Keratinocyte (primary cell): ENCODE measurements at regions not wholly inside any gene's neighbourhood (a gene's known extent, or its start where the extent isn't known, plus 50 kb on each side); places are given as distances from the start of the nearest gene placed in this dataset.

Source experiments
- DNase-seq: peaks from one replicate; pipeline ENCODE4 v3.0.0-alpha.2; 2011; ENCODE audit warnings: low read depth, missing footprints, low spot score
- FAIRE-seq: peaks from 2 replicates; lab custom pipeline; 2011; peaks lifted over from hg19 to GRCh38; lab: Jason Lieb, UNC
- H2AFZ ChIP-seq: 2 replicates; pipeline ENCODE4 v1.6.0; 2012; ENCODE audit warnings: low read length, control low read depth, inconsistent platforms; ENCODE audit not compliant: control insufficient read depth
- H3K27ac ChIP-seq: 2 replicates; pipeline ENCODE4 v1.5.1; 2011; ENCODE audit warnings: low read length; ENCODE audit not compliant: control insufficient read depth, insufficient read depth
- H3K27me3 ChIP-seq: 3 replicates; pipeline ENCODE4 v1.6.0; 2011; ENCODE audit warnings: low read length; ENCODE audit not compliant: control insufficient read depth, insufficient read depth; ENCODE audit errors: extremely low read depth
- H3K36me3 ChIP-seq, 2 experiments: 2 replicates in 1 of 2; 3 replicates in 1 of 2; pipeline ENCODE4 v1.5.1; 2011; ENCODE audit warnings: low read length in 2 of 2, mild to moderate bottlenecking in 1 of 2; ENCODE audit not compliant: control insufficient read depth in 2 of 2, insufficient read depth in 2 of 2; ENCODE audit errors: extremely low read depth in 1 of 2
- H3K4me1 ChIP-seq: 3 replicates; pipeline ENCODE4 v1.5.1; 2011; ENCODE audit warnings: low read length; ENCODE audit not compliant: control insufficient read depth, insufficient read depth; ENCODE audit errors: extremely low read depth
- H3K4me2 ChIP-seq: 3 replicates; pipeline ENCODE4 v1.6.0; 2011; ENCODE audit warnings: low read depth, low read length; ENCODE audit not compliant: control insufficient read depth, insufficient read depth; ENCODE audit errors: extremely low read depth
- H3K4me3 ChIP-seq, 3 experiments: fragments of 200-600 bp in 1 of 3; sonication (generic) in 1 of 3; 2 replicates in 2 of 3; 3 replicates in 1 of 3; pipeline ENCODE4 v1.5.1; 2011 to 2016; ENCODE audit warnings: low read length in 3 of 3, mild to moderate bottlenecking in 3 of 3, control low read depth in 2 of 3, inconsistent platforms in 1 of 3, low read depth in 1 of 3, mixed read lengths in 1 of 3, mixed run types in 1 of 3, moderate library complexity in 1 of 3; ENCODE audit not compliant: control insufficient read depth in 2 of 3, insufficient read depth in 2 of 3; ENCODE audit errors: extremely low read depth in 1 of 3
- H3K79me2 ChIP-seq: 2 replicates; pipeline ENCODE4 v1.6.0; 2012; ENCODE audit warnings: low read length; ENCODE audit not compliant: control insufficient read depth, insufficient read depth
- H3K9ac ChIP-seq: 3 replicates; pipeline ENCODE4 v1.6.0; 2011; ENCODE audit warnings: low read length; ENCODE audit not compliant: control insufficient read depth, insufficient read depth; ENCODE audit errors: extremely low read depth
- H3K9me1 ChIP-seq: 3 replicates; pipeline ENCODE4 v1.6.0; 2011; ENCODE audit warnings: low read length; ENCODE audit not compliant: control insufficient read depth, insufficient read depth; ENCODE audit errors: extremely low read depth
- H3K9me3 ChIP-seq: 2 replicates; pipeline ENCODE4 v1.5.1; 2012; ENCODE audit warnings: low read depth, low read length; ENCODE audit not compliant: control insufficient read depth
- H4K20me1 ChIP-seq: 3 replicates; pipeline ENCODE4 v1.6.0; 2011; ENCODE audit warnings: low read length; ENCODE audit not compliant: control insufficient read depth, insufficient read depth; ENCODE audit errors: extremely low read depth
- EZH2 ChIP-seq: IDR thresholded peaks from one replicate; pipeline ENCODE4 v1.6.1; 2012; ENCODE audit warnings: inconsistent platforms, mild to moderate bottlenecking, low read length, moderate library complexity
- dilution Hi-C: fragments of 300-500 bp; cut with MboI; formaldehyde crosslinking; loops from one replicate; pipeline ENCODE4 v1.7.0; 2020; ENCODE audit warnings: low sequenced_read_pairs; ENCODE audit not compliant: extremely low pct_ligation_motif_present
- TF ChIP-seq, protein P1 (sequence below), 3 experiments: IDR thresholded peaks in 1 of 3; conservative IDR thresholded peaks in 1 of 3; optimal IDR thresholded peaks in 1 of 3; 2 replicates in 2 of 3; 3 replicates in 1 of 3; pipeline versions ENCODE3 to v1.5.1; 2011; ENCODE audit warnings: low read length in 3 of 3, mild to moderate bottlenecking in 3 of 3, moderate library complexity in 2 of 3, control low read depth in 1 of 3, inconsistent platforms in 1 of 3; ENCODE audit not compliant: insufficient read depth in 2 of 3; ENCODE audit errors: extremely low read depth in 1 of 3

DNA sequence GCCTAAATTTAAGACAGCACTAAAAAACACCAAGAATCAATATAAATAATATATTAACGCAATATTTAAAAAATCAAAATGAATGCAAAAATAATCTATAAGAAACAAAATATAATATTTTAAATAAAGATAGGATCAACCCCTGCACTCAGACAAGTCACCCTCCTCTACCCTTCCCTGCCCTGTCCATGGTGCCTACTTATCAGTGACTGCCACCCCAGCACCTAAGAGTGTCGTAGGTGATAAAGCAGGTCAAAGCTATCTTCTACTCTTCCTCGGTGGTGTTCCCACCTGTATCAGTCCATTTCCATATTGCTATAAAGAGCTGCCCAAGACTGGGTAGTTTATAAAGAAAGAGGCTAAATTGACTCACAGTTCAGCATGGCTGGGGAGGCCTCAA, 251.9 kb downstream of the STIM2 start:
- no peak for TF ChIP-seq EZH2
- TF ChIP-seq, protein P1, sequence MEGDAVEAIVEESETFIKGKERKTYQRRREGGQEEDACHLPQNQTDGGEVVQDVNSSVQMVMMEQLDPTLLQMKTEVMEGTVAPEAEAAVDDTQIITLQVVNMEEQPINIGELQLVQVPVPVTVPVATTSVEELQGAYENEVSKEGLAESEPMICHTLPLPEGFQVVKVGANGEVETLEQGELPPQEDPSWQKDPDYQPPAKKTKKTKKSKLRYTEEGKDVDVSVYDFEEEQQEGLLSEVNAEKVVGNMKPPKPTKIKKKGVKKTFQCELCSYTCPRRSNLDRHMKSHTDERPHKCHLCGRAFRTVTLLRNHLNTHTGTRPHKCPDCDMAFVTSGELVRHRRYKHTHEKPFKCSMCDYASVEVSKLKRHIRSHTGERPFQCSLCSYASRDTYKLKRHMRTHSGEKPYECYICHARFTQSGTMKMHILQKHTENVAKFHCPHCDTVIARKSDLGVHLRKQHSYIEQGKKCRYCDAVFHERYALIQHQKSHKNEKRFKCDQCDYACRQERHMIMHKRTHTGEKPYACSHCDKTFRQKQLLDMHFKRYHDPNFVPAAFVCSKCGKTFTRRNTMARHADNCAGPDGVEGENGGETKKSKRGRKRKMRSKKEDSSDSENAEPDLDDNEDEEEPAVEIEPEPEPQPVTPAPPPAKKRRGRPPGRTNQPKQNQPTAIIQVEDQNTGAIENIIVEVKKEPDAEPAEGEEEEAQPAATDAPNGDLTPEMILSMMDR (optimal IDR thresholded peaks at IDR 0.05 in 1 of 3, IDR thresholded peaks at IDR 0.05 in 1 of 3, conservative IDR thresholded peaks at IDR 0.05 in 1 of 3; ENCODE audit: extremely low read depth in 1 of 3, insufficient read depth in 2 of 3, low read length in 3 of 3): no peak
- DNase-seq: no peak
- Histone ChIP-seq H3K27me3 (no peaks in the 10 kb centered on the region), H3K9me1 (no peaks in the 10 kb centered on the region), H3K4me2 (no peak overlapping the region), H3K9ac (no peak overlapping the region), H3K79me2 (no peaks in the 10 kb centered on the region), H3K27ac (no peak overlapping the region), H3K4me3 (no peak overlapping the region), H2AFZ (no peak overlapping the region), H3K9me3 (no peaks in the 10 kb centered on the region), H3K4me1 (no peaks in the 10 kb centered on the region), H4K20me1 (no peaks in the 10 kb centered on the region), H3K36me3 (no peaks in the 10 kb centered on the region)
- FAIRE-seq: no peak
- dilution Hi-C loops: no loop called here

DNA sequence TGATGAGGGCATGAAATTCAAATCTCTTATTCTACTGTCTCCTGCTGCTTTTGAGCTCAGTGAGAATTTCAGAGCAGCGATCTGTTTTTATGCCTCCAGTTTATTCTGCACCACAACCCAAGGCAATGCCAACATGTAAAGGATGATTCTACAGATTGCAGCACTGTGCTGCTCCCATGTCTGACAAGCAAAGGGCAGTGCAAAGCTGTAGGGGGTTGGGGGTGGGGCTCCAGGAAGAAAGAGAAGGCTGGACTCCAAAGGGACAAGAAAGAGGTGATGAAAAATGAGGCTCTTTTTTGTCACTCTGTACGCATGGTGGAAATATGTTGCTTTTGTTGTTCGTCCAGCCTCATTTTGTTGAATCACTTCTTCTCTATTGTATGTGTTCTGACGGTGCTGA, 254.6 kb downstream of the STIM2 start:
- Histone ChIP-seq H3K27ac (no peak overlapping the region), H3K4me2 (no peak overlapping the region), H3K27me3 (no peaks in the 10 kb centered on the region), H3K9me3 (no peaks in the 10 kb centered on the region), H3K9ac (no peak overlapping the region), H3K9me1 (no peaks in the 10 kb centered on the region), H3K4me3 (no peak overlapping the region), H4K20me1 (no peaks in the 10 kb centered on the region), H3K79me2 (no peaks in the 10 kb centered on the region), H2AFZ (no peak overlapping the region), H3K4me1 (no peaks in the 10 kb centered on the region), H3K36me3 (no peaks in the 10 kb centered on the region)
- DNase-seq (no peak), FAIRE-seq (no peak)
- TF ChIP-seq EZH2: no peak
- TF ChIP-seq, protein P1 (optimal IDR thresholded peaks at IDR 0.05 in 1 of 3, IDR thresholded peaks at IDR 0.05 in 1 of 3, conservative IDR thresholded peaks at IDR 0.05 in 1 of 3; ENCODE audit: extremely low read depth in 1 of 3, insufficient read depth in 2 of 3, low read length in 3 of 3): no peak
- dilution Hi-C loops: no loop called here
